AG09309 (cell line): ENCODE measurements at regions not wholly inside any gene's neighbourhood (a gene's known extent, or its start where the extent isn't known, plus 50 kb on each side); places are given as distances from the start of the nearest gene placed in this dataset.

Experiments
- DNase-seq: peaks from one replicate; pipeline ENCODE4 v3.0.0-alpha.2; 2010; ENCODE audit warnings: low read depth
- H3K4me3 ChIP-seq: 2 replicates; pipeline ENCODE4 v1.5.1; 2011; ENCODE audit warnings: mild to moderate bottlenecking, low read depth, low read length, moderate library complexity; ENCODE audit not compliant: control insufficient read depth
- CTCF ChIP-seq: IDR thresholded peaks from 2 replicates; pipeline ENCODE4 v1.5.1; 2011; ENCODE audit warnings: mild to moderate bottlenecking, low read depth, low read length, inconsistent platforms; ENCODE audit not compliant: insufficient read depth, control insufficient read depth; ENCODE audit errors: missing control alignments

GRCh38 chr5:54760182-54760935 lies 225.0 kb downstream of the ESM1 start:
- no peak overlapping the region for H3K4me3 ChIP-seq
- no peak for TF ChIP-seq CTCF
- peak; percentile 72 for DNase-seq

- no peak overlapping the region for H3K4me3 ChIP-seq
- peak; percentile 86 for DNase-seq
- no peak for TF ChIP-seq CTCF
These were observed 227.4 kb downstream of the ESM1 start for GRCh38 chr5:54758038-54758437.

GRCh38 chr5:54757541-54757940 lies 227.9 kb downstream of the ESM1 start:
- TF ChIP-seq CTCF, result no peak
- no peak overlapping the region for H3K4me3 ChIP-seq
- DNase-seq, result no peak

GRCh38 chr5:54756796-54757402 lies 228.5 kb downstream of the ESM1 start:
- no peak for TF ChIP-seq CTCF
- no peak overlapping the region for H3K4me3 ChIP-seq
- DNase-seq, result no peak

- no peak overlapping the region for H3K4me3 ChIP-seq
- DNase-seq, result no peak
- TF ChIP-seq CTCF, result no peak
These were observed 229.1 kb downstream of the ESM1 start for GRCh38 chr5:54756301-54756700.

GRCh38 chr5:54754878-54755277 lies 230.5 kb downstream of the ESM1 start:
- DNase-seq, result no peak
- TF ChIP-seq CTCF, result no peak
- H3K4me3 ChIP-seq, result no peak overlapping the region
